ENCODE measurements at regions not wholly inside any gene's neighbourhood (a gene's known extent, or its start where the extent isn't known, plus 50 kb on each side); places are given as distances from the start of the nearest gene placed in this dataset.

GRCh38 chr21:27017246-27017645, 50.4 kb upstream of the ADAMTS5 start:
- ATAC-seq: no peak
- intact Hi-C loops (cut with DNase I): no loop called here

More at GRCh38 chr21:27017246-27017645, 50.4 kb upstream of the ADAMTS5 start:
- Histone ChIP-seq H3K36me3 (ENCODE audit: insufficient read depth in 1 of 2, low read depth in 1 of 2) (no peaks in the 10 kb centered on the region), H3K9me3 (no peaks in the 10 kb centered on the region), H3K4me1 (no peaks in the 10 kb centered on the region), H3K4me3 (no peak overlapping the region), H3K27me3 (ENCODE audit: insufficient read depth in 3 of 3, low read length in 2 of 3) (peaks cover 0 to 2% (median 0%) of the 10 kb centered on the region in 3 donors), H3K27ac (no peak overlapping the region)
- TF ChIP-seq CTCF (IDR thresholded peaks at IDR 0.05): no peak
- DNase-seq: no peak
- WGBS, 3 donors: 81 to 90% (median 85%) methylated on average over 4 of the region's 4 CpGs

Measured in psoas muscle (tissue), 7 donors.